ENCODE measurements at regions not wholly inside any gene's neighbourhood (a gene's known extent, or its start where the extent isn't known, plus 50 kb on each side); places are given as distances from the start of the nearest gene placed in this dataset.

- Histone ChIP-seq H3K4me3 (ENCODE audit: extremely low read depth, insufficient read depth, low read length, poor library complexity, severe bottlenecking) (no peak overlapping the region), H3K4me1 (ENCODE audit: control insufficient read depth, insufficient read depth, low read length, poor library complexity, severe bottlenecking) (no peaks in the 10 kb centered on the region), H3K27ac (ENCODE audit: low read depth, low read length, severe bottlenecking) (no peak overlapping the region), H3K36me3 (ENCODE audit: control insufficient read depth, insufficient read depth, low read length) (no peaks in the 10 kb centered on the region), H3K9me3 (ENCODE audit: control insufficient read depth, low read length) (no peaks in the 10 kb centered on the region)
- 92 to 100% methylated on average over 3 to 4 of the region's 6 CpGs for WGBS, 2 experiments (ENCODE audit: insufficient coverage in 2 of 2)
These were observed 482.3 kb upstream of the KLHL29 start for GRCh38 chr2:22902662-22903165.

DNA sequence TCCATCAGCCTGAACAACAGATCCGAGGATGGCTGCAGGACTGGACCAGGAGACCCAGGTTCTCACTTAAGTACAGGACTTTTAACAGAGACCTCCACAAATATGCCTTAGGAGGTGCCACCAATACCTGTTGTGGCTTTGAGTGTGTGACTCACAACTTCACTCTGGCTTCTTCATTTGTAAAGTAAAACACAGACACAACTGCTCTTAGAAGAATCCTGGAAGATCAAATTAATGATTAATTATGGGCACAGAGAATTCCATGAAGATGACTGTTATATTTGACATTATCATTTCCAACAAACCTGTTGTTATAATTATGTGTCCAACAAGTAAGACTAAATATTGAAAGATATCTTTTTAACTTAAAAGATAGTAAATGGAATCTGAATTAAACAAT is 481.4 kb upstream of the KLHL29 start:
- H3K4me1 ChIP-seq (ENCODE audit: control insufficient read depth, insufficient read depth, low read length, poor library complexity, severe bottlenecking): no peaks in the 10 kb centered on the region
- H3K4me3 ChIP-seq (ENCODE audit: extremely low read depth, insufficient read depth, low read length, poor library complexity, severe bottlenecking): no peak overlapping the region
- 56 to 100% methylated on average over 1 of the region's 1 CpG for WGBS, 2 experiments (ENCODE audit: insufficient coverage in 2 of 2)
- no peak overlapping the region for H3K27ac ChIP-seq (ENCODE audit: low read depth, low read length, severe bottlenecking)
- no peaks in the 10 kb centered on the region for H3K36me3 ChIP-seq (ENCODE audit: control insufficient read depth, insufficient read depth, low read length)
- H3K9me3 ChIP-seq (ENCODE audit: control insufficient read depth, low read length): no peaks in the 10 kb centered on the region

- no peak overlapping the region for H3K27ac ChIP-seq (ENCODE audit: low read depth, low read length, severe bottlenecking)
- WGBS, 2 experiments (ENCODE audit: insufficient coverage in 2 of 2): 50 to 91% methylated on average over 1 to 2 of the region's 6 CpGs
These were observed 480.8 kb upstream of the KLHL29 start for GRCh38 chr2:22904126-22904684.

GRCh38 chr2:22907330-22907729 is 477.6 kb upstream of the KLHL29 start:
- 83 to 100% methylated on average over 1 to 2 of the region's 2 CpGs for WGBS, 2 experiments (ENCODE audit: insufficient coverage in 2 of 2)
- Histone ChIP-seq H3K9me3 (ENCODE audit: control insufficient read depth, low read length) (no peaks in the 10 kb centered on the region), H3K36me3 (ENCODE audit: control insufficient read depth, insufficient read depth, low read length) (no peaks in the 10 kb centered on the region)

More at GRCh38 chr2:22904126-22904684, 480.8 kb upstream of the KLHL29 start:
- Histone ChIP-seq H3K4me1 (ENCODE audit: control insufficient read depth, insufficient read depth, low read length, poor library complexity, severe bottlenecking) (no peaks in the 10 kb centered on the region), H3K4me3 (ENCODE audit: extremely low read depth, insufficient read depth, low read length, poor library complexity, severe bottlenecking) (no peak overlapping the region), H3K36me3 (ENCODE audit: control insufficient read depth, insufficient read depth, low read length) (no peaks in the 10 kb centered on the region), H3K9me3 (ENCODE audit: control insufficient read depth, low read length) (no peaks in the 10 kb centered on the region)

GRCh38 chr2:22912398-22912797 is 472.6 kb upstream of the KLHL29 start:
- Histone ChIP-seq H3K27ac (ENCODE audit: low read depth, low read length, severe bottlenecking) (no peak overlapping the region), H3K4me3 (ENCODE audit: extremely low read depth, insufficient read depth, low read length, poor library complexity, severe bottlenecking) (no peak overlapping the region), H3K9me3 (ENCODE audit: control insufficient read depth, low read length) (no peaks in the 10 kb centered on the region), H3K36me3 (ENCODE audit: control insufficient read depth, insufficient read depth, low read length) (no peaks in the 10 kb centered on the region), H3K4me1 (ENCODE audit: control insufficient read depth, insufficient read depth, low read length, poor library complexity, severe bottlenecking) (no peaks in the 10 kb centered on the region)
- 95 to 96% methylated on average over 2 of the region's 3 CpGs for WGBS, 2 experiments (ENCODE audit: insufficient coverage in 2 of 2)

More at GRCh38 chr2:22907330-22907729, 477.6 kb upstream of the KLHL29 start:
- Histone ChIP-seq H3K4me3 (ENCODE audit: extremely low read depth, insufficient read depth, low read length, poor library complexity, severe bottlenecking) (no peak overlapping the region), H3K27ac (ENCODE audit: low read depth, low read length, severe bottlenecking) (no peak overlapping the region), H3K4me1 (ENCODE audit: control insufficient read depth, insufficient read depth, low read length, poor library complexity, severe bottlenecking) (no peaks in the 10 kb centered on the region)

GRCh38 chr2:22929998-22930397 is 455.0 kb upstream of the KLHL29 start:
- Histone ChIP-seq H3K4me3 (ENCODE audit: extremely low read depth, insufficient read depth, low read length, poor library complexity, severe bottlenecking) (no peak overlapping the region), H3K4me1 (ENCODE audit: control insufficient read depth, insufficient read depth, low read length, poor library complexity, severe bottlenecking) (no peaks in the 10 kb centered on the region), H3K36me3 (ENCODE audit: control insufficient read depth, insufficient read depth, low read length) (no peaks in the 10 kb centered on the region), H3K27ac (ENCODE audit: low read depth, low read length, severe bottlenecking) (no peak overlapping the region), H3K9me3 (ENCODE audit: control insufficient read depth, low read length) (no peaks in the 10 kb centered on the region)
- WGBS, 2 experiments (ENCODE audit: insufficient coverage in 2 of 2): no CpG with 5 or more reads among the region's 1 CpG

DNA sequence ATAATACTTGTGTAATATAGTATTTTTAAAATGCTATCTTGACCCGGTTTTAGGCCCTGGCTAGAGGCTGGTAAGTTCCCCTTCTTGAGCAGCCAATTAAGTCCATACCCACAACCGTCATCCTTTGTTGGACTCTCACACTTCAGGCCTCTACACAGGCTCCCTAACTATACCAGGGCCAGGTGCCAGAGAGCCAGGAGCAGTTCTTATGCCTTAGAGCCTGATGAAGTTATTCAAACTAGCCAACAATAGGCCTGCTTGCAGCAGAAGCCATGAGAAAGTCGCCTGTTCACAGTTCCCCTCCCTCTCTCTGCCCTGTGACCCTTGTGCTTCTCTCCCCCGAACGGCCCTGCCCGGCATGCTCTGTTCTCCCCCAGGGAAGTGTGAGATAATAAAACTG is 454.2 kb upstream of the KLHL29 start:
- Histone ChIP-seq H3K4me3 (ENCODE audit: extremely low read depth, insufficient read depth, low read length, poor library complexity, severe bottlenecking) (no peak overlapping the region), H3K36me3 (ENCODE audit: control insufficient read depth, insufficient read depth, low read length) (no peaks in the 10 kb centered on the region), H3K9me3 (ENCODE audit: control insufficient read depth, low read length) (no peaks in the 10 kb centered on the region), H3K4me1 (ENCODE audit: control insufficient read depth, insufficient read depth, low read length, poor library complexity, severe bottlenecking) (no peaks in the 10 kb centered on the region), H3K27ac (ENCODE audit: low read depth, low read length, severe bottlenecking) (no peak overlapping the region)
- WGBS, 2 experiments (ENCODE audit: insufficient coverage in 2 of 2): 95 to 100% methylated on average over 2 to 3 of the region's 6 CpGs

DNA sequence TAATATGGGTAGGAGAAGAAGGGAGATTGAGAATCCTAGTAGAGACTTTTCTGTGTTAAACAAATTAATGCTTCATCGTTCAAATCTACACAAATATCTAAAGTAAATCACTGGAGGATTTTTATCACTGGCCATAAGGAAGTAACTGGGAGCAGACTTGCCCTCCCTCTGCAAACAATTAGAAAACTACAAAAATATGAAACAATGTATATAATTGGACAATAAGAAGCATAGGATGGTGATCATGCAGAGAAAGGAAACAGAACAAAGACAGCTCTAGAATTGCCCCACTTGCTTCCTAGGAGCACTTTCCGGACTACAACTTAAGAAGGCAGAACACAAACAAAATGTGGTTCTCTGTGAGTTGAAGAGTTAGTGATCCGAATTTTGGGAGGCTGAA is 452.7 kb upstream of the KLHL29 start:
- no peaks in the 10 kb centered on the region for H3K4me1 ChIP-seq (ENCODE audit: control insufficient read depth, insufficient read depth, low read length, poor library complexity, severe bottlenecking)

DNA sequence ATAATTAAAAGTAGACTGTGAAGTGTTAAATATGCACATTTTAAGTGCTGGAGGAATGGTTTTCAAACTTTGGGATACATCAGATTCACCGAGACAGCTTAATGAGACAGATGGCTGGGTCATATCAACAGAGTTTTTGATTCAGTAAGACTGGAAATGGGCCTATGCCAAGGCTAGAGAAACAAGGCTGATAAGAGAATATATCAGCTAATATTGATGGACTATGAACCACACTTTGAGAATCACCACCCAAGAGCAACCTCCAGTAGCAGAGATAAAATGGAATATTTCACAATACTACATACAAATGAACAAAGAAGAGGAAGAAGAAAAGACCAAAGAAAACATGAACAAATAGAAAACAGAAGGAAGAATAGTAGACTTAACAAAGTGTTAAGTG is 450.2 kb upstream of the KLHL29 start:
- H3K4me1 ChIP-seq (ENCODE audit: control insufficient read depth, insufficient read depth, low read length, poor library complexity, severe bottlenecking): no peaks in the 10 kb centered on the region
- WGBS, 2 experiments (ENCODE audit: insufficient coverage in 2 of 2): 70 to 85% methylated on average over 1 of the region's 1 CpG
- H3K9me3 ChIP-seq (ENCODE audit: control insufficient read depth, low read length): no peaks in the 10 kb centered on the region
- no peak overlapping the region for H3K4me3 ChIP-seq (ENCODE audit: extremely low read depth, insufficient read depth, low read length, poor library complexity, severe bottlenecking)
- no peaks in the 10 kb centered on the region for H3K36me3 ChIP-seq (ENCODE audit: control insufficient read depth, insufficient read depth, low read length)
- no peak overlapping the region for H3K27ac ChIP-seq (ENCODE audit: low read depth, low read length, severe bottlenecking)

More for the DNA sequence above, 452.7 kb upstream of the KLHL29 start:
- Histone ChIP-seq H3K27ac (ENCODE audit: low read depth, low read length, severe bottlenecking) (no peak overlapping the region), H3K4me3 (ENCODE audit: extremely low read depth, insufficient read depth, low read length, poor library complexity, severe bottlenecking) (no peak overlapping the region), H3K36me3 (ENCODE audit: control insufficient read depth, insufficient read depth, low read length) (no peaks in the 10 kb centered on the region), H3K9me3 (ENCODE audit: control insufficient read depth, low read length) (no peaks in the 10 kb centered on the region)
- 47 to 74% methylated on average over 1 to 2 of the region's 3 CpGs for WGBS, 2 experiments (ENCODE audit: insufficient coverage in 2 of 2)

- 92 to 93% methylated on average over 7 of the region's 7 CpGs for WGBS, 2 experiments (ENCODE audit: insufficient coverage in 2 of 2)
- H3K36me3 ChIP-seq (ENCODE audit: control insufficient read depth, insufficient read depth, low read length): no peaks in the 10 kb centered on the region
- no peak overlapping the region for H3K4me3 ChIP-seq (ENCODE audit: extremely low read depth, insufficient read depth, low read length, poor library complexity, severe bottlenecking)
- no peak overlapping the region for H3K27ac ChIP-seq (ENCODE audit: low read depth, low read length, severe bottlenecking)
- H3K9me3 ChIP-seq (ENCODE audit: control insufficient read depth, low read length): no peaks in the 10 kb centered on the region
- no peaks in the 10 kb centered on the region for H3K4me1 ChIP-seq (ENCODE audit: control insufficient read depth, insufficient read depth, low read length, poor library complexity, severe bottlenecking)
These were observed 442.5 kb upstream of the KLHL29 start for GRCh38 chr2:22942441-22942840.

DNA sequence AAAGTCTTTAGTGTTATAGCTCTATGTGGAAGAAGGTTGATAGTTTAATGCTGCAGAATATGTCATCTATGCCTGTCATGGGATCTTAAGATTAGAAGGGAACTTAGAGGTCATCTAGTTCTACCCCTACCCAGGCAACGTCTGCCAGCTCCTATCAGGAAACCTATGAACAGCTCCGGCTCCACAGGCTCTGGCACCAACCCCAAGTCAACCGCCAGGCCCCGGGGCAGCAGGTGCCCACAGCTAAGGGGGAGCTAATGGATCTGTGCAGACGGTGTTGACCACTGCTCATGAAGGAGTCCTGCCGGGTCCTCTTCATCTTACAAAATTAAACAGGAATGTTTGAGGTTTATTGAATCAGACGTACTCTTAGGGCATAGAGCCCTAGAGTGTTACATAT is 440.8 kb upstream of the KLHL29 start:
- Histone ChIP-seq H3K4me1 (ENCODE audit: control insufficient read depth, insufficient read depth, low read length, poor library complexity, severe bottlenecking) (no peaks in the 10 kb centered on the region), H3K9me3 (ENCODE audit: control insufficient read depth, low read length) (no peaks in the 10 kb centered on the region), H3K4me3 (ENCODE audit: extremely low read depth, insufficient read depth, low read length, poor library complexity, severe bottlenecking) (no peak overlapping the region), H3K36me3 (ENCODE audit: control insufficient read depth, insufficient read depth, low read length) (no peaks in the 10 kb centered on the region), H3K27ac (ENCODE audit: low read depth, low read length, severe bottlenecking) (no peak overlapping the region)
- whole genome bisulfite sequencing, 2 experiments (ENCODE audit: insufficient coverage in 2 of 2): 86% methylated on average over 5 of the region's 7 CpGs; no CpG with 5 or more reads in 1 of the 2 experiments
